GM19023 (cell line): ENCODE measurements at regions not wholly inside any gene's neighbourhood (a gene's known extent, or its start where the extent isn't known, plus 50 kb on each side); places are given as distances from the start of the nearest gene placed in this dataset.

Experiments
- ATAC-seq: cut with Tn5 transposase; IDR thresholded peaks from one replicate; pipeline ENCODE4 v1.9.1; 2021; ENCODE audit warnings: mild to moderate bottlenecking, moderate library complexity; ENCODE audit not compliant: unreplicated experiment

DNA sequence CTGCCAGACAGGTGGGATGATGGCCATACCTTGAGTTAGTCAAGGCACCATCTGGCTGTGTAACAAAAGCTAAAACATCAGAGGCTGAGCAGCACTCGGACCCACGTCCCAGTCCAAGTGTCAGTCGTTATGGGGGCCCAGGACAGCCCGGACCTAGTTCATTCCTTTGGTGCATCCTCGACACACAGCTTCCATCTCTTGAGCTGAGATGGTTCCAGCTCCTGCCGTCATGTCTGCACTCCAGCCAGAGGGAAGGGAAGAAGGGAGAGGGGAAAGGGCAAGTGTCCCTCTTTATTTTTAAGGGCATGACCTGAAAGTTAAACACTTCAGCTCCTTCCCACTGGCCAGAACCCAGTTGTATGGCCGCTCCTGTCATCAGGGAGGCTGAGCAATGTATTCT lies 218.0 kb downstream of the SEC14L1 start:
- no peak for ATAC-seq

DNA sequence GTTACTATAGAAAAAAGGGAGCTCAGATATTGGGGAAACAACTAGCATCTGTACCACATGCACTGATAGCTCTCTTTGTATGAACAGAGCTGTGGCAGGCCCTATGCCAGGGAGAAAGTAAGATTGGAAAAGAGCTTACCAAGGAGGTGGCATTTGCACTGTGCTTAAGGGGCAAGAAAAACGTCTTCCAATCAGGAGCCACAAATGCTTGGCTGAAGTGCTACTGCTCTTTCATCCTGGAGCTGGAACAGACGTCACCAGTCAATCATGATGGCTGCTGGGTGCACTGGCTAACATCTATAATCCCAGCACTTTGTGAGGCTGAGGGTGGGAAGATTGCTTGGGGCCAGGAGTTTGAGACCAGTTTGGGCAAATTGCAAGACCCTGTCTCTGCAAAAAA lies 218.5 kb downstream of the SEC14L1 start:
- ATAC-seq, result no peak

DNA sequence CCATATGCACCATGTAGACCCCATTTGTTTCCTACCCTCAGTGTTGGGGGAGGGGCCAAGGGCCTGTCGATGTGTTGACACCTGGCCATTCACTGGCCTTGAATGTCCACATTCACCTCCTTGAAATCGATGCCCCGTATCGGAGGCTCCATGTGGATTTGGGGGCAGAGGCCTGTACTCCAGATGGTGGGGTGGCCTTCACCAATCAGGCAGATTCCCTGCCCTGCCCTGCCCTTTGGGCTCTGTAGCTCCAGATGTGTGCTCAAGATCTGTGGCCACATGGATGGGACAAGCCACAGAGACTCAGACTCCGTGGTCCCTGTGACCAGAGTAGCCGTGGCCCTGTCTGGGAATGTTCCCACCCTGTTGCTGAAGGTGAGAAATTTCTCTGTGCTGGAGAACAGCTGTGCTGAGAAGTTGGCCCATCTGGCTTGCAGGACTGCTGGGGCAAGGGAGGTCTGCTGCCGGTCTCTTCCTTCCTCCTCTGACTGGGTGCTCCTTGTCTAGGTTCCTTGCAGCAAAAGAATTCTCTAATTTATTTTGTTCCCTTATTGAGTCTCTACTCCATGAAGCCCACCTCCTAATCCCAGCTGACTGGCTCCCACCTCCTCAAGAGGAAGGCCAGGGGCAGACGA lies 221.3 kb downstream of the SEC14L1 start:
- ATAC-seq, result no peak

DNA sequence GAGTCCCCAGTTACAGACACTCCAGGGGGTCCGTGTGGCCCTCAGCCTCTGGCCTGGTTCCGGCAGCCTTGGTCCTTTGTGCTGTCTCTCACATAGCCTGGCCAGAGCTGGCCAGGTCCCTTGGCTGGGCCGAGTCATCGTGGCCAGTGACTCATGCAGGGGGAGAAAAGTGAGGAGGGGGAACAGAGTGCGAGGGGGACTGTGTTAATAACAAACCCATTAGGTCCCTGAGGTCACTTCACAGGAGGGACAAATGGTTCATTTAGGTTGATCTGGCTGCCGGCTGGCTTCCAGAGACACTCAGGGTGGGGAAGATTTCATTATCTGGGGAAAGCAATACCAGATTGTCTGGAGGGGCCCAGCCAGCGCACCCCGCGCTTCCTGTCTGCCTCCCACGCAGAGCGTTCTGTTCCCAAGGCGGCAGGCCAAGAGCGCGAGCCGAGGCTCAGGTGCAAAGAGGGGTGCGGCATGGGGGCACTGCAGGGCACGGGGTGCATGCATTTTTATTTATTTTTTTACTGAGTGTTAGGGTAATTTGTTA lies 223.1 kb downstream of the SEC14L1 start:
- ATAC-seq, result no peak

DNA sequence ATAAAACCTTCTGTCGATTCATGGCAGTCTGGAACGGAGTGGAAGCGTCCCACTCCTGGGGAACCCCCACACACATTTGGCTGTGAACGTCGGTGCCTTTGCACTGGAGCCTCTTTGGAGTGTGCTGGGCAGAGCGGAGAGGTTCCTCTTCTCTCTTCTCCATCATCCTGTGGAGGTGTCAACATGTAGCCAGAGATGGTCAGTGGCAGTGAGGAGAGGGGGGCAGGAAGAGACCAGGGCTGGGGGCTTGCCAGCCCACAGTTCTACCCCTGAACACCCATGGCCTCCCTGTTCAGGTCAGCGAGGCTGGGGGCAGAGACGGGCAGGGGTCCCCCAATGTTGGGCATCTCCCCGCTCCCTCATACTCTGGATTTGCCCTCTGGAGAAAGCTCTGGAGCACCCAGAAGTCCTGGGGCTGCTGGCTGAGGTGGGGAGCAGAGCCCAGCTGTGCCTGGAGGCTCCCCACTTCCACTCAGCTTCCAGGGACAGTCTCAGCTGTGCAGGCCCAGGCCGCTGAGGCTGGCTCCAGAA lies 223.7 kb downstream of the SEC14L1 start:
- no peak for ATAC-seq

DNA sequence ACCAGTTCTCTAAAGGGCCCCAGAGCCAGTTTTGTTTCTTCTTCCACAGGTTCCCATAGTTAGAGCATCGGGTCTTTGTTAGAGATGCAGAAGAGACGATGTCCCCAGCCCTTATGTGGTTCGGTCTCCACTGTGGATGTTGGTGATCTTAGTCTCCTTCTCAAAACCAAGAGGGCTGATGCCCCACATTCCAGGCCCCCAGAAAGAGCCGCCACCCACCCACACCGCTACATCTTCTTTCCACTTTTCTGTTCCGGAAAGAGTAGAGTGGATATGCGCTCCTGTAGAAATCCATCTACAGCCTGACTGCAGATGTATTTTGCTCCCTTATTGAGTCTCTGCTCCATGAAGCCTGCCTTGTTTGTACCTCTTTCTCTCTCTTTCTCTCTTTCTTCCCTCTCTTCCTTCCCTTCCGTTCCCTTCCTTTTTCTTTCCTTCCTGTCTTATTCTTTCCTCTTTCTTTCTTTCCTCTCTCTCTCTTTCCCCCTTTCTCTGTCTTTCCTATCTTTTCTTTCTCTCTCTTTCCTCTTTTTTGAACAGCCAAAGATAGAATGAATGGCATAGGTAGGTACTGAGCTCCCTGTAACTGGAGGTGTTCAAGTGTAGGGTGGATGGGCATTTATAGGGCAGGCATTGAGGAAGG lies 224.3 kb downstream of the SEC14L1 start:
- ATAC-seq, result no peak

DNA sequence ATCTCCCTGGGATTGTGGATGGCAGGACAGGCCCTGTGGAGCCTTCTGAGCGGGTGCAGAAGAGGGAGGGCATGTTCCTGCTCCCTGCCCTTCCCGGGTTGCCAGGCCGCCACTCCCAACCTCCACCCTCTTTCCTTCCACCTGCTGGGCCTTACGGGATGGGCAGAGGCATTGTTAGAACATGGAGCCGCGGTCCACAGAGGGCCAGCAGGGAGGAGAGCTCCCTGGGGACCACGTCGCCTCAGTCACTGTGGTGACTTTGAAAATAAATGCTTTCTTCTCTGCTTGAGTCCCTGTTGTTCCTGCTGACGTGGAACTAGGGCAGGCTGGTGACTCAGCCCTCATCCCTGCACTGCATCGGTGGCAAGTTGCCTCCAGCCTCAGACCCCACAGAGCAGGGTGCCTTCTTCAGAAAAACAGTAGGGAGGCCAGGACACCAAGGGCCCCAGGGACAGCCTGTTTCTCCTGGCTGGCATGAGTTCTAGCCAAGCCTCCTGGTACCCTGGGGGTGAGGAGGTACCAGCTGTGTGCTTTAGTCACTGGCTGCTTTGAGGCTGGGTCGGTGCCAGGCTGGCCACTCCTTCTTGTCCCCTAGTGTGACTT lies 224.9 kb downstream of the SEC14L1 start:
- no peak for ATAC-seq

DNA sequence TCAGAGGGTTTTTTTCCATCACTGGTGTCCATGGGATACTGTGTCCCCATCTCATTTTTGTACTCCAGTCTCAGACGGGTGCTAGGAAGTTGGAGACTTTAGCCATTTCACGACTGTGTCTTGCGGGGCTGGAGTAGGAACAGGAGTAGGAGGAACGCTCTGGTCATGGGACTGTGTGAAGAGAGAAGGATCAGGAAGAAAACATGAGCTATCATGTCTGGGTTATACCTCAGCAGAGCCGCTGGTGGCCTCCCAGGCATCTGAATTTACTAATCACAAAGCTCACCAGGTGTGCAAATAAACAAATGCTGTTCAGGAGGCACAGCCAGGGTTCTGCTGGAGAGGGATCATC lies 225.4 kb downstream of the SEC14L1 start:
- no peak for ATAC-seq

DNA sequence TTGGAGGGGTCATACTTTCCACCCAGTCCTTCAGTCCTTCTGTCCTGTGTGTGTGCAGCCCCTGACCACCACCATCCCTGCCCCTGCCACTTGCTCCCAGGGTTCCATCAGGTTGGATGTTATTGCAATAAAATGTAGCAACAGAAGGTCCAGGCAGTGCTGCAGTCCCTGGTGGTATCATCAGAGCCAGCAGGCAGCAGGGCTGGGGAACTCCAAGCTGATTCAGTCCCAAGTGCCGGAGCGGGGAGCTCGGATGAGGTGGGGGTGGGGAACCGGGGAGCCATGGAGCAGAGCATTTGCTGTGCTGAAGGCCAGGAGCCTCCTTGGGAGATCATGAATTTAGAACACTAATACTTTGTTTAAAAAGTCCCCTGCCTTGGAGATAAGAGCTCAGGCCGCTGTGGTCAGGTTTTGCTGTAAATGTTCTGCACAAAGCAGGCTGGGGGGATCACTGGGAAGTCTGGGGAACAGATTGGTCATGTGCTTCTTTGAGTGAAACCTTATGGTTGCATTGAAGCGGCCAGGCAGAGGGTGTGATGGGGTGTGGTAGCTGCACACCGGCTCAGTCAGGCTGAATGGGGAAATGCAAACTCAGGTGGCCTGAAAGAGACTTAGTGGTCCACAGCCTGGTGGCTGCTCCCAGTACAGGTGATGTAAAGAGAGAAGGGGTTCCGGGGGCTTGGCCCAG lies 225.9 kb downstream of the SEC14L1 start:
- peak; percentile 48 for ATAC-seq

DNA sequence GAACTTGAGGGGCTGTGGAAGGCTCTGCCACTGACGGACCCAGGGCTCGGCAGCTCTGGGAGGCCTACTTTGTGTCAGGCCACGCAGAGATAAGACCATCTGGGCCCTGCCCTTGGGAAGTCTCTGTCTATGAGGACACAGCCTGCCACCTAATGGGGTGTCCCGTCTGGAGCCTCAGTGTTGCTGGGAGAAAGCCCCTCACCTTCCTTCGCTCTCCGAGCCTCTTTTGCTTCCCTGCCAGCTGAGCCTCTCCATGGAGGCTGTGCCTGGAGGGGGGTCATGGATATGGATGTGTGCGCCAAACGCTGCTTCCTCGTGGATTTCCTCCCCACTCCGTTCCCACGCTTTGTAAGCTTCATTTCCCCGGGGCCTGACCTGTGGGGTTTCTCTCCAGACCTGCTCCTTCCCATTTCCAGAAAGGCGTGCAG lies 228.8 kb downstream of the SEC14L1 start:
- no peak for ATAC-seq

DNA sequence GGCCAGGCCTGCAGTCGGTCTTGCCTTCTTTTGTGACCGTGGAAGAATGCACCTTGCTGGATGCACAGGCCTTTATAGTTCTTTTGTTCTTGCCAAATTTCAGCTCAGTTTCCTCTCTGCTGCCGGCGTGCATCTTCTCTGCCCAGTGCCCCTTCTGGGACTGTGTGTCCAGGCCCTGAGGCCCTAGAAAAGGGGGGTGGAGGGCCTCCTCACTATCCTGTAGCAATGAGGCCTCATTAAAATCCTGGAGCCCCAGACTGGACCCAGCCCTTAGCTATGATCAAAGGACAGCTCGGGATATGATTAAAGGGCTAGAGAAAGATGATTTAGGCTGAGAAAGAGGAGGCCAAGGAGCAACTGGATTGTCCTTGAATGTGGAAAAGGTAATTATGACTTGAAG lies 229.8 kb downstream of the SEC14L1 start:
- ATAC-seq, result no peak

DNA sequence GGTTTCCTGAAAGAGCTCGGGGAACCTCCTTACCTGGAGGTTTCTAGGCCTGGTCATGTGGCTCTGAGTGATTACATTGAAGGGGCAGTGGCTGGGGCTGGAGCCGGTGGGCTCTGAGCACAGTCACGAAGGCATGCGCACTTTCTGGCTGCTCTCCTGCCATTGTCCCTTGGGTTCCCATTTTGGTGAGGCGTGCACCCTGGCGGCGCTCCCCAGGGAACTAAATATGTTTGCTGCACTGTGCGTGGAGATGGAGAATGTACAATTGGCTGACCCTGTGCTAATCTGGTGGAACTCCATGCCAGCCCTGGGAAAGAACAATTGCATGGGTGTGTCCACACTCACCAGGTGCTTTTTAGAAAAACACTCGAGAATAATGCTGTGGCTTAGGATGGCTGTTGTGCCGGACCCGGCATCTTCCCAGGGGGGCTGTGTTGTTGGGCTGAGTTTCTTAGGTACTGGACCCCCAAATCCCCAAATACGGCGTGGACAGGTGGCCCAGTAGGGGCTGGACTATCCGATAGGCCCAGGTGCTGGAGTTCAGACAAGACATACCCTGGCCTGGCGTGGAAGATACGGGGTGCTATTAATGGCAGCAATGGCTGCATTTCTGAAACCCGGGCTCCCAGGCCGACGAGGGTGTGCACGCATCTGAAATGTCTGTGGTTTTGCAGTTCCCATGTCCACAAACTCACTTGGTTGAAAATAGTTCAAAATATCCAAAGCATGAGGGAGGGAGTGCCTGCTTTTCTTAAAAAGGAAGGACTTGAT lies 230.5 kb downstream of the SEC14L1 start:
- no peak for ATAC-seq

DNA sequence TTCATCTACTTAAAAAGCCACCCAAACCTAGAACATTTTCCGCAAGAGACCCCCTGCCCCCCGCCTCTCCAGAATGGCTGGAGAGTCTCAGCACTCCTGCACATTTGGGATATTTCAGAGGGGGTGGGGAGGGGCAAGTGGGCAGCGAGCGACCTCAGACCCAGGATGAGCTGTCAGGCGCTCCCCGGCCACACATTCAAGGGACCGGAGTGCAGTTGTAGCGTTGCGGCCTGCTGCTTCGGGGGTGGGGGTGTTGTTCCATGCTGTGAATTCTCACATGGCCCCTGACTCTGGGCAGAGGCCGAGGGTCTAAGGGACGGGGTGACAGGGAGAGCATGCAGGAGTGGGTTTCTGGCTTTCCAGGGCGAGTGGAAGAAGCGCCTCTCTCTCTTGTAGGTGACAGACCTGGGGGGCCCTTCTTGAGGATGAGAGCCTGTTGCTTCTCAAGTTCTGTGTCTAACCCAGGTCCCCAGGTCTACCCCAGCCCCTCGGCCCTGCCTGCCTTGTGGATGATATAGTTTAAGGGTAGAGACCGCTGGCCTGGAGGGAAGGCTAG lies 231.2 kb downstream of the SEC14L1 start:
- no peak for ATAC-seq

DNA sequence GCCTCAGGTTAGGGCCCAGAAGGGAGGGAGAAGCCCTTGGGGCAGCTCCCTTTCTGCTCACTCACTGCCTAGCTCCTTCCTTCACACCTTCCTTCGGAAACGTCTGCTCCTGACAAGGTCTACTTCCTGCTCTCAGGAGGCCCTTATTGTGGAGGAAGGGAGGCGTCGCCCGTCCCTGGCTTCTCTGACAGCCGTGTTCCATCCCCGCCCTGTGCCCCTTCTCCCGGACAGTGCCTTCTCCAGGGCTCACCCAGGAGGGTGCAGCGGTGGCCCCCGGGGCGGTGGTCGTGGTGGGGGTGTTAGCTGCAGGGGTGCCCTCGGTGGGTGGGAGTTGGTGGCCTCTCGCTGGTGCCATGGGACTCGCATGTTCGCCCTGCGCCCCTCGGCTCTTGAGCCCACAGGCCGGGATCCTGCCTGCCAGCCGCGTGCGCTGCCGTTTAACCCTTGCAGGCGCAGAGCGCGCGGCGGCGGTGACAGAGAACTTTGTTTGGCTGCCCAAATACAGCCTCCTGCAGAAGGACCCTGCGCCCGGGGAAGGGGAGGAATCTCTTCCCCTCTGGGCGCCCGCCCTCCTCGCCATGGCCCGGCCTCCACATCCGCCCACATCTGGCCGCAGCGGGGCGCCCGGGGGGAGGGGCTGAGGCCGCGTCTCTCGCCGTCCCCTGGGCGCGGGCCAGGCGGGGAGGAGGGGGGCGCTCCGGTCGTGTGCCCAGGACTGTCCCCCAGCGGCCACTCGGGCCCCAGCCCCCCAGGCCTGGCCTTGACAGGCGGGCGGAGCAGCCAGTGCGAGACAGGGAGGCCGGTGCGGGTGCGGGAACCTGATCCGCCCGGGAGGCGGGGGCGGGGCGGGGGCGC lies 231.9 kb downstream of the SEC14L1 start:
- no peak for ATAC-seq

DNA sequence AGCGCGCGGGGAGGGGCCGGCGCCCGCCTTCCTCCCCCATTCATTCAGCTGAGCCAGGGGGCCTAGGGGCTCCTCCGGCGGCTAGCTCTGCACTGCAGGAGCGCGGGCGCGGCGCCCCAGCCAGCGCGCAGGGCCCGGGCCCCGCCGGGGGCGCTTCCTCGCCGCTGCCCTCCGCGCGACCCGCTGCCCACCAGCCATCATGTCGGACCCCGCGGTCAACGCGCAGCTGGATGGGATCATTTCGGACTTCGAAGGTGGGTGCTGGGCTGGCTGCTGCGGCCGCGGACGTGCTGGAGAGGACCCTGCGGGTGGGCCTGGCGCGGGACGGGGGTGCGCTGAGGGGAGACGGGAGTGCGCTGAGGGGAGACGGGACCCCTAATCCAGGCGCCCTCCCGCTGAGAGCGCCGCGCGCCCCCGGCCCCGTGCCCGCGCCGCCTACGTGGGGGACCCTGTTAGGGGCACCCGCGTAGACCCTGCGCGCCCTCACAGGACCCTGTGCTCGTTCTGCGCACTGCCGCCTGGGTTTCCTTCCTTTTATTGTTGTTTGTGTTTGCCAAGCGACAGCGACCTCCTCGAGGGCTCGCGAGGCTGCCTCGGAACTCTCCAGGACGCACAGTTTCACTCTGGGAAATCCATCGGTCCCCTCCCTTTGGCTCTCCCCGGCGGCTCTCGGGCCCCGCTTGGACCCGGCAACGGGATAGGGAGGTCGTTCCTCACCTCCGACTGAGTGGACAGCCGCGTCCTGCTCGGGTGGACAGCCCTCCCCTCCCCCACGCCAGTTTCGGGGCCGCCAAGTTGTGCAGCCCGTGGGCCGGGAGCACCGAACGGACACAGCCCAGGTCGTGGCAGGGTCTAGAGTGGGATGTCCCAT lies 232.8 kb downstream of the SEC14L1 start:
- no peak for ATAC-seq

DNA sequence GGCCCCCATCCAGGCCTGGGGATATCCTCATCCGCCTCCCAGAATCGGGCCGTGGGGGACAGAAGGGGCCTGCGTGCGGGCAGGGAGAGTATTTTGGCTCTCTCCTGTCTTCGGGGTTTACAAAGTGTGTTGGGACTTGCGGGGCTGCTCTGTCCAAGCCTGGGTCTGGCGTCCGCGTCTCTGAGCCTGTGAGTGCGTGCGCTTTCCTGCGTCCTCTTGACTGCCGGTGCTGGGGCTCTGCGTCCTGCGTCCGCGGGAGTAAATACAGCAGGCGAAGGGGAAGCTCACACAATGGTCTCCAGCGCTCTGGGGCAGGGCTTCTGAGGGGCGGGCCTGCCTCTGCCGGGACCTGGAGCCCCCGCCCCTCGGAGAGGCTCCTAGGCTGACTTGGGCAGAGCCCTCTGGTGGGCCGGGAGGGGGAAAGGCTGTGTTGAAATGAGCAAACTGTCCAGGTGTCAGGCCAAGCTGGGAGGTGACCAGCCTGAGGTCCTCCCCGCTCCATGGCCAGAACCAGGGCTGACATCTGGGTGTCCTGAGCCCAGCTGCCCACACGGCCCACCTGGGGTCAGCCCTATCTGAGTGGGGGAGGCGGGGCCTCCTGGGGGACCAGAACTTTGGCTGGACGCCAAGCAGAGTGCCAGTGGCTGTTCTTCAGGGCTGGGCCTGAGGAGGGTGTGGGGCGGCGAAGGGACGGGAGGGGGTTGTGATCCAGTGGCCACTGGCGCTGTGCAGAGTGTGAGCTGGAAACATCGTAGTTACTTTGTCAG lies 233.6 kb downstream of the SEC14L1 start:
- ATAC-seq, result no peak

DNA sequence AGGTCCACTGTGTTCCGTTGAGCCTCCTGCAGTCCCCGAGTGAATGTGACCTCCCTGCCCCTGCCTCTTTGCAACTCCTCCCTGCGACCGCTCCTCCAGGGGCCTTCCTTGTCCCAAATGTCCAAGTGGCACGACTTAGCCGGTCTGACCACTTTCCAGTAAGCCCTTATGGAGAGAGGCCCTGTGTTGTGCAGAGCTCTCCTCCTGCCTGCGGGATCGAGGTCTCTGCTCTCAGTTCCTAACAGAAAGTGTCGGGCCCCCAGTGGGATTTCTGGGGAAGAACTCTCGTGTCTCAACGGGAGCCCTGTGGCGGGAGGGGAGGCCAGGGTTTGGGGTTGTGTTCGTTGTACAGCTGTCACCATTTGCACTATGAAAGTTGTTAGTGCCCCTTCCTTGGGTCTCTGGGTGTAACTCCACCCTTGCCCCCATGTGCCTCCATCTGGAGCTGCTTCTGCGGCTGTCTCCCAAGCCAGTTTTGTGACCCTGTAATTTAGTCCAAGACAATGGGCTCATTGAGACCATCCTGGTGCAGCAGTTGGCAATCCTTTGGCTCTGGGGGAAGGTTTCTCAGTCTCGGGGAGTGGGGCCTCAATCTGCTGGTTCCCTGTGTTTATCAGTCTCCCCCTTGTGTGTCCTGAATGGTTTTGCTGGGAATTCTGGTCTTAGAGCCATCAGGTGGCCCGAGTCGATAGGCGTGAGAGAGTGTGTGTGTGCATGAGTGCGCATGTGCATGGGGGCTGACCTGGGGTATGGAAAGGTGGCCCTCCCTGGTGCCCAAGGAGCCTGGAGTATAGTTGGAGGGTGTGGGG lies 234.5 kb downstream of the SEC14L1 start:
- ATAC-seq, result no peak
